ENCODE measurements at regions not wholly inside any gene's neighbourhood (a gene's known extent, or its start where the extent isn't known, plus 50 kb on each side); places are given as distances from the start of the nearest gene placed in this dataset.

DNA sequence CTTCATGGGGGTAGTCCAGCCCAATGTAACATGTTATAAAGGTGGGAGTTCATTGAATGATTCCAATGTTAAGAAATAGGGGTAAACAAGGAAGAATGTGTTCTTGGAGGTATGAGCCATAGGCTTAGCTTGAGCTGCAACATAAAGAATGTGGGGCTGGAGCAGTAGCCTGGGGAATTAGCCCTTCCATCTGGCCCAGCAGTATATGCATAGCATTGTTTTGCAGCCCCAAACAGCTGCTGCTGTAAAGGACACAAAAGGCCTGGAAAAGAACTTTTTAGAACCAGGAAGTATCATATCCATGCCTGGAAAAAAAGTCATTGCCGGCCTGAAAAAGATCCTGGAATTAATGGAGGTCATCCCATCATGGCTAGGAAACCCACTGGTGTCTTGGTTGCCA lies 55.8 kb upstream of the SMARCA2 start:
- DNase-seq (ENCODE audit: low read depth, low spot score): peak; percentile 26

DNA sequence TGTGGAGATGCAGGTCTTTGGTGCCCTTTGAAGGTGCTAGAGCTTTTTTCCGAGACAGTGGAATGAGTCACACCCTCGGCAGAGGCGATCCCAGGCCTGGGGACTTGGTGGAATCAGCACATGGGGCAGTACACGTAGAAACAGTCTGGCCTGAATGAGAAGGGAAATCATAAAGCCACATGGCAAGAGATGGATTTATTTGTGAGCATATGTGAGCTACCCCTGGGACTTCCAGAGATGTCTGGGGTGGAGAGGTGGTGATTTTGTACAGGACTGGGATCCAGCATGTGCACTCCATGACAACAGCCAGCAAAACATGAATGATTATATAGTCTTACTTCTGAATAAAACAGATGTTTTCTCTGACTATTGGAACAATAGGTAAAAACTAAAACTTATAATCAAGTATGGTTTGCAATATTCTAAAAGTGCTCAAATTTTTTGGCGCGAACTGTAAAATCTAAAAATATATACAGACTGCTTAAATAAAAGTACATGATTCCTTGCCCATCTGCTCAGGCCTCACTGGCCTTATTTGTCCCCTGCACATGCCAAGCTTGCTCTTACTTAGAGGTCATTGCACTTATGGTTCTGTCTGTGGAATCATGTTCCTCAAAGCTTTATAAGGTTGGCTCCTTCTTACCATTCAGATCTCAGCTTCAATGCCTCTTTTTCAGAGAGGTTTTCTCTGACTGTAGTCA lies 54.7 kb upstream of the SMARCA2 start:
- no peak for DNase-seq (ENCODE audit: low read depth, low spot score)

DNA sequence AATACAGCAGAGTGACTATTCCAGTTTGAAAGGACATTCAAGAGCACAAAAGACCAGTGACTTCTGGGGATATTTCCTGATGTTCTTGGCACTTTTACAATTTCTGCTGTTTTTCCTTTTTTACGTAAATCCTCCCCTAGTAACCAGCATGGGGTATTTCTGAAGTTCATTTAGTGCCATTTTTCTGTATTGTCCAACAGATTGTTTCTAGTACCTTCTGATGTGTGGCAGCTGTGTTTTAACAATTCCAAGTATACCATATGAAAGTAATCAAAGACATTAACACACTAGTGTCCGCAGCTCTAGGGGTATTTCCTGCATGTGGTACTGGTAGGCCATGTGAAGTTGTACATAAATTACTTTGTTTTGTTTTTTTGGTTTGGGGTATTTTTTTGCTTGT lies 53.0 kb upstream of the SMARCA2 start:
- no peak for DNase-seq (ENCODE audit: low read depth, low spot score)

GRCh38 chr9:1962588-1963106 lies 52.5 kb upstream of the SMARCA2 start:
- no peak for DNase-seq (ENCODE audit: low read depth, low spot score)

GRCh38 chr9:1964093-1964492 lies 51.1 kb upstream of the SMARCA2 start:
- no peak for DNase-seq (ENCODE audit: low read depth, low spot score)
